KOPT-K1 (cell line): ENCODE measurements at regions not wholly inside any gene's neighbourhood (a gene's known extent, or its start where the extent isn't known, plus 50 kb on each side); places are given as distances from the start of the nearest gene placed in this dataset.
A peak's percentile ranks its signal among the peaks of the same experiment; 100 is the strongest.

ENCODE experiments used
- H3K27ac ChIP-seq: fragments of 200-600 bp; sonication (generic); 2 replicates; pipeline ENCODE4 v1.5.1; 2016; ENCODE audit warnings: antibody characterized with exemption, mild to moderate bottlenecking, low read depth, low read length; ENCODE audit not compliant: poor library complexity, severe bottlenecking
- H3K36me3 ChIP-seq: fragments of 200-600 bp; sonication (generic); 2 replicates; pipeline ENCODE4 v1.5.1; 2017; ENCODE audit warnings: antibody characterized with exemption, mild to moderate bottlenecking, low read length, moderate library complexity; ENCODE audit not compliant: insufficient read depth
- H3K9me3 ChIP-seq: fragments of 200-600 bp; sonication (generic); 2 replicates; pipeline ENCODE4 v1.5.1; 2017; ENCODE audit warnings: antibody characterized with exemption, low read length, mild to moderate bottlenecking; ENCODE audit not compliant: insufficient read depth, poor library complexity, severe bottlenecking

DNA sequence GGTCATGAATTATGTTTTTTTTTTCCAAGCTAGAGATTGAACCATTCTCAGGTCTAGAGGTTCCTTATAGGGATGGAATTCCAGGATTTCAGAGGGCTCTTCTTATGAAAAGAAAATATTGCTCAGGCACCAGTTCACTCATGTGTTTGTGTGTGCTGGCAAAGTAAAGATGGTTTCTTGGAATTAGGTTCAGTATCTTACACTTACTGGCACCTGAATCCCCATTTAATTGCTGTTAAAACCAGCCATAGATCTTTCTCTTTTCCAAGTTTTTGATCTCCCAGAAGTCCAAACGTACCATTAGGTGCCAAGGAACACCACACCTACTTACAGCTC lies 508.4 kb downstream of the CDH26 start:
- H3K9me3 ChIP-seq: peaks cover 4% of the 10 kb centered on the region
- H3K27ac ChIP-seq: no peak overlapping the region
- no peaks in the 10 kb centered on the region for H3K36me3 ChIP-seq

DNA sequence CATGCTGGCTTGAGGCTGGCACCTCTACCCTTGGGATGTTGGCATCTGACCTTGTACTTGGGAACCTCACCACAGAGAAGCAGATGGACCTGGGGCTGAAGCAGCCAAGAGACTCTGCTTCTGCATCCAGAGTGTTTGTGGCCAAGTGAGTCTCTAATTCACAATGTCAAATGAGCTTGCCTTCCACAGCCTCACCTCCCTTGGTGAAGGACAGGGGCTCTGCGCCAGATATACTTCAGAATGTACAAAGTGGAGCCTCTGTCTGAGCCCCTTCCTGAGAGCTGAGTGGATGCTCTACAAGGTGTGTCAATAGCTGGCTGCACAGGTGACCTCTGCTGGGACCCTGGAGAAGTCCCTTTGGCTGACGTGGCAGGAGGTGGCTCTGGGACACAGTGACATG lies 508.9 kb downstream of the CDH26 start:
- no peaks in the 10 kb centered on the region for H3K36me3 ChIP-seq
- peaks cover 4% of the 10 kb centered on the region for H3K9me3 ChIP-seq
- H3K27ac ChIP-seq: no peak overlapping the region

DNA sequence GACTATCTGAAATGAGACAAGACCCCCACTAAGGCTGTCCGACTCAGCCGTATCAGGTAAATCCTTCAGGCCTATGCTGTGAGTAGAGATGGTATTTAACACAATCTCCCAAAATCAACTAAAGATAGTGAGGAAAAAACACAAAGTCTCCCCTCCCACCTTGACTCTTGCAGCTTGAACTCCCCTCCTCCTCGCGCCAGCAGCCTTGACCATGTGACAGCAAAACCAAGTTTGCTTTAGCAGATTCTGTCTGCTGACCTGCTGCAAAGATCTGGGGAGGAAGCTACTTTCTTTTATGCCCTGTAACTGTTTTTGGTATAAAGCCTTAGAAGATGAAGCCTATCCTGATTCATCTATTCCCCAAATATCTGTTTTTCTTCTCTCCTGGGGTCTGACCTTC lies 509.5 kb downstream of the CDH26 start:
- Histone ChIP-seq H3K27ac (peak overlapping the region; percentile 25), H3K36me3 (no peaks in the 10 kb centered on the region), H3K9me3 (peaks cover 4% of the 10 kb centered on the region)

DNA sequence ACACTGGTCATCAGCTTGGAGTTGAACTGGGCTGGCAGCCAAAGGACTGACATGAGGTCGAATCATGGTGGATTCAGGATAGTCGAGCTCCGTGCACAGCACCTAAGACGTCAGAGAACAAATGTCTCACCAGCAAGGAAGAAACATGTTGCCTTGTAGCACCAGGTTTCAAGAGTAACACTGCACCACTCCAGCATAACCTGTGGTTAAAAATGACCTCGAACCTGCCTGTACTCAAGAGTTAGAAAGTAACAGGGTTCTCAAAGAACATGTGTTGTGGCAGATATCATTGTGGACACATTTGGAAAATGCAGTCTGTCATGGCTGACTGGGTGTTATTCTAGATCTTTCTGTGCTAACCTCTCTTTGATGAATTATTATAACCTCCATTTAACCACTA lies 511.6 kb downstream of the CDH26 start:
- Histone ChIP-seq H3K9me3 (peaks cover 4% of the 10 kb centered on the region), H3K27ac (peak overlapping the region; percentile 3), H3K36me3 (no peaks in the 10 kb centered on the region)

DNA sequence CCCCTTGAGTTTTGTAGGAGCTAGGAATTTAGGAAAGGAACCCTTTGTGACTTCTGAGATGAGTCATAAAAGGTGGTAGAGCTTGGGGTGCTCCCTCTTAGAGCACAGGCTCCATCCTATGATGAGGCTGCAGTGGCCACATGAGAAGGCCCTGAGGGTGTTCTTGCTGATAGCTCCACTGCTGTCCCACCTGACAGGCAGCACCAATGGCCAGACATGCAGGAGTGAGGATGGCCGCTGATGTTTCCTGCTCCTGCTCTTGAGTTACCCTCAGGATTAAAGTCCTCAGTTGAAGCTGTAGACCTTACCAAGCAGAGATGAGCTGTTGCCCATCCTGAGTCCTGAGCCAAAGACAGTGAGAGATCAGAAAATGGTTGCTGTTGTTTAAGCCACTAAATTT lies 512.1 kb downstream of the CDH26 start:
- H3K27ac ChIP-seq: no peak overlapping the region

DNA sequence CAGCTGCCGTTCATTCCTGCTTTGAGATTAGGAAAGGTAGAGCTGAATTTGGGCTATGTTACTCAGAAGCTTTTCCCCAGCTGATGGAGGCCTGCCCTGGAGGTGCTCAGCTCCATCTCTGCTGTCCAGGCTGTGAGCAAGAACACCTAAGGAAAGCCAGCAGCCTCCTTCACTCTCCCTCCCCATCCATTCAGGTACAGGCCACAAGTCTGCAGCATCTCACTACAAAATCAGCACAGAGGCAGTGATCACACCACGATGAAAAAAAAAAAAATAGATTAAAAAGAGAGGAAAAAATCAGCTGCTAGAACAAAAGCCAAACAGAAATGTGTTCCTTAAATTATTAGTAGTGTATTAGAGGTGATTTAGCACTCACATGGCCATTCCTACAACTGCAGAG lies 515.0 kb downstream of the CDH26 start:
- Histone ChIP-seq H3K36me3 (no peaks in the 10 kb centered on the region), H3K9me3 (peaks cover 4% of the 10 kb centered on the region), H3K27ac (no peak overlapping the region)

More for the DNA sequence above, 512.1 kb downstream of the CDH26 start:
- H3K36me3 ChIP-seq: no peaks in the 10 kb centered on the region
- peaks cover 4% of the 10 kb centered on the region for H3K9me3 ChIP-seq

DNA sequence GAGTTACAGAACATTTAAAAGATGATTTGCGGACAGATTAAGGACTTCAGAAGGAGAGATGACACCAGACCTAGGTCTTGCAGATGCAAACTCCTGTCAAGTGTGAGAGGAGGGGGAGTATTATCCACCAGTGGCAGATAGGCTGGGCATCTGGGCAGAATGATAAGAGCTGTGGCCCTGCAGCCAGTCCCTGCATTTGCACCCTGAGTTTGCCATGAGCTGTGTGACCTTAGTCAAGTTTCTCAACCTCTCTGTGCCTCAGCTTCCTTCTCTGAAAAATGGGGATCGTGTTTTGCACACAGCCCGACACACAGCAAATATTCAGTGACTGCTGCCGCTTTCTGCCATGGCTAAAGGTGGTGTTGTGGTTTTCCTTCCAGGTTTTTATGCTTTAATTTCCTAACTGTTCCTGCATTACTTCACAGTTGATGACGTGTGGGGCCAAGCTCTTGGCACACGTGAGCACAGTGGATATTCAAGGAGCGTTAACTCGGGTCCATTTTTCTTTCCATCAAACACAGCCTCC lies 516.2 kb downstream of the CDH26 start:
- H3K27ac ChIP-seq: no peak overlapping the region
- H3K9me3 ChIP-seq: peaks cover 4% of the 10 kb centered on the region
- H3K36me3 ChIP-seq: no peaks in the 10 kb centered on the region

DNA sequence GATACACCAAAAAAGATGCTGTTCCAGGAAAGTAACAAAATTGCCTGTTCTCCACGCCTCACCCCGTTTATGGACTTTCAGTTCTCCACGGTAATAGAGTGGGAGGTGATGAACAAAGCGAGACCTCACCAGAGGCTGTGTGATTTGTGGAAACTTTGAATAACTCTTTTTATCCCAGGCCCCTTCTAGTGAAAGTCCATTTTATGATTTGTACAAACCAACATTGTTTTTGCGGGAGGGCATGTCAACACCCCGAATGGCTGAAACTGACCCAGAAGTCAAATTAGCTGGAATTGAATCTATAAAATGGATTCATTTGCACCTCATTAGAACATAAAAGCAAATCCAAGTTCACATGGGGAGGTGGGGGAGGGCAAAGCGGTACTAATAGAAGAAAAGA lies 517.8 kb downstream of the CDH26 start:
- Histone ChIP-seq H3K27ac (no peak overlapping the region), H3K9me3 (no peaks in the 10 kb centered on the region), H3K36me3 (no peaks in the 10 kb centered on the region)

DNA sequence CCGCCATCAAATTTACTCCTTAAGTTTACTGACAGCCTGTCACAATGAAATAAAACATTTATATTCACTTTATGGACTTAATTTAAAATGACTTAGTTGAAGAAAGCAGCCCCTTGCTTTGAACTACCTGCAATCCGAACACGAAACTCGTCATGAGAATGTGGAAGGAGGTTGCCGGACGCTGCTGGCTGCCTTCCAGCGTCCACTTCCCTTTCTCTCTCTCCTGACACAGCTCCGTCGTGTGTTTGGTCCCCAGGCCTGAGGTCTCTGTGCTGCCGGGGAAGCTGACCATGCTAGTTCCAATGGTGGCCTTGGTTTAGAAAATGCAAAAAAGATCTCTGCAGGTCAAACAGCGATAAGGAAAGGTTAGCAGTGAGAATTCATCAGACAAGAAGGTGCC lies 519.7 kb downstream of the CDH26 start:
- Histone ChIP-seq H3K9me3 (no peaks in the 10 kb centered on the region), H3K27ac (no peak overlapping the region), H3K36me3 (no peaks in the 10 kb centered on the region)

DNA sequence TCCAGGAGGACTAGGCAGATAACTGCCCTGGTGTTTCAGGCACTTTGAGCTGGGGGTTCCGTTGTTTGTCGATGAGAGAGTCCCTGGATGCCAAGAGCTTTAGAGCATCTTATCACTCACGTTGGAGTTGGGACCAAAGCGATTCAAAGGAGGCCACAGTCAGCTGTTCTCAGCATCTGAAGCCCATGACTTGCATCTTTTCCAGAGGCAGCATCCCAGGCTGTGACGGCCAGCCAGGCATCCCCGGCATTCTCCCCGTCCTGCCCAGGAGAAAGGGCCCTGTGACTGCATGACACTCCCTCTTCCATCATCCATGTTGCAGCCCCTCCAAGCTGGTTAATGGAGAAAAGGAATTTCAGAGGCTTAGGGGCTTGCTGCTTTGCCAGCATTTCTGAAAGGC lies 520.3 kb downstream of the CDH26 start:
- Histone ChIP-seq H3K27ac (no peak overlapping the region), H3K36me3 (no peaks in the 10 kb centered on the region), H3K9me3 (no peaks in the 10 kb centered on the region)

DNA sequence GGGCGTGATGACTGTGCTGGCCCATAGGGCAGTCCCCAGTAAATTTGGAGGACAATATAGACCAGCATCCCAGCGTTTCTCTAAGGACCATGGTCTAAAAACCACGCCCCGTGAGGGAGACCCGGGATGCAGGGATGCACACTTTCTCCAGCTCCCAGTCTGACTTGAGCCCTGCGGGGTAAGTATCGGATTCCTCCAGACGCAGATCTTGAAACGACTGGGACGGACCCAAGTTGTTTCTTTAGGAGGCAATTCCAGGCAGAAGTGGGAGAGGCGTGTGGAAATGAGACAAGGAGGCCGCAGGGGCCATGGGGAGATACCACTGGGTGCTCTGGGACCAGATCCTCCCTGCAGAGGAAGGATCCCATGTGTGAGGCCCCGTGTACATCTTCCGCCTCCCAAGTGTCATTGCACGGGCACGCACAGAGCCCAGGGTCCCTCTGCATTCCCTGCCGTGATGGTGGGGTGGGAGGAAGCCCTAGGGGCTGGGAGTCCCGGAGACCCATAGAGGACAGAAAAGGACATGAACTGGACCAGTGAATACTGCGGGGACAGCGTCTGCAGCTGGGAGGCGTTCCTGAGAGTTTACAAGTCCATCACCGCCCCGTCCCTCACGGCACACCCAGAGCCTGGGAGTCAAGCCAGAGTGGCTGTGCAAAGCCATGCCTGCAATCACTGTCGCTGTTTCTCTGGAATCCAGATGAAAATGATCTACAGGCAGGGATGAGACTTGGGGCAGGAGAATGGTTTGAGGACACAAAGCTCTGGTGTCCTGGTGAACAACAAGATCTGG lies 522.9 kb downstream of the CDH26 start:
- no peaks in the 10 kb centered on the region for H3K36me3 ChIP-seq
- no peaks in the 10 kb centered on the region for H3K9me3 ChIP-seq
- no peak overlapping the region for H3K27ac ChIP-seq

DNA sequence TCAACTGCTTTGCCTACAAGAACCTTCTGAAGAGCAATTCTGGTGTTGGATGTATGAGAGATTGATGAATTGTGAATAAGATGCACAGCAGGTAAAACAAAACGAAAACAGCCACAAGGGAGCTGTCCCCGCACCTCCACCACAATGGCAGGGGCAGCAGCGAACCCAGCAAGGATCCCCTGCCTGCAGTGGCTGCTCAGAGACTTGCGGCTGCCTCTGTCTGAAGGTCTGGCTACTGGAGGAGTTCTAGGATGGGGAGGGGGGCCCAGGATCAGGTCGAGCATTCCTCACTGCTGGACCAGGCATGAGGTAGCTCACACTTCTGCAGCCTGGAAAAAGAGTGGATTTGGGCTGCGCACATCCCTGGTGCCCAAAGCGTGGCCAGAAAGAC lies 523.5 kb downstream of the CDH26 start:
- no peaks in the 10 kb centered on the region for H3K36me3 ChIP-seq
- H3K27ac ChIP-seq: no peak overlapping the region
- no peaks in the 10 kb centered on the region for H3K9me3 ChIP-seq

DNA sequence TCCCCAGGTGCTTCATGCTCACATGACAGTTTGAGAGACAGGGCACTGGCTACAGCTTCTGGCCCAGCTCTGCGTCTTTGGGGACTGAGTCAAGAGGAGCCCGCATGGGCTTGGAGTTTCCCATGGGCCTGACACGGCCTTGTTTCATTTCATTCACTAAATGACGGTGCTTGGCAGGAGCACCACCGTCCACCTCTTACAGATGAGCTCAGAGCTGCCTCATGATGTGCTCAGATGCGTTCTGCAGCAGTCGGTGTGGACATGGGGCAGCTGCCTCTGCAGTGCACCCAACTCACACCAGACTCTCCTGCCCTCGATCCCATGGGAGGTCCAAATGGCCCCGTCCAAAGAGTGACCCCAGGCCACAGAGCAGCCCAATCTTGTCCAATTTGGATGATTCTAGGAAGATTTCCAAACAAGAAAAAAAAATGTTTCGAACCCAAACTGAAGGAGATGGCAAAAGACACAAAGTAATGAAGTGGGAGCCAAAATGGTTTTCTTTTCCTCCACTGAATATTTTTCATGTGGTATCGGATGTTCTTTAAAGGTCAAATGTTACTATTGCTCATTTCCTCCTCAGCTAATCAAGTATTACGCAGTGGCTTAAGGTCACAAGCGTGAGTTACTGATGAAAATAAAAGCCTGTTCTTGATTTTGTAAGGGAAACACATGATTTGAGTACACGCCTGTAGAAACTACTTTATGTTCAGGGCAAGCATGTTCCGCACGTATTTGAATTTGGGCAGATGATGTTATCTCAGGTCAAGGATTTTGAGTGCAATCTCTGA lies 524.2 kb downstream of the CDH26 start:
- no peaks in the 10 kb centered on the region for H3K36me3 ChIP-seq
- H3K9me3 ChIP-seq: no peaks in the 10 kb centered on the region
- no peak overlapping the region for H3K27ac ChIP-seq

DNA sequence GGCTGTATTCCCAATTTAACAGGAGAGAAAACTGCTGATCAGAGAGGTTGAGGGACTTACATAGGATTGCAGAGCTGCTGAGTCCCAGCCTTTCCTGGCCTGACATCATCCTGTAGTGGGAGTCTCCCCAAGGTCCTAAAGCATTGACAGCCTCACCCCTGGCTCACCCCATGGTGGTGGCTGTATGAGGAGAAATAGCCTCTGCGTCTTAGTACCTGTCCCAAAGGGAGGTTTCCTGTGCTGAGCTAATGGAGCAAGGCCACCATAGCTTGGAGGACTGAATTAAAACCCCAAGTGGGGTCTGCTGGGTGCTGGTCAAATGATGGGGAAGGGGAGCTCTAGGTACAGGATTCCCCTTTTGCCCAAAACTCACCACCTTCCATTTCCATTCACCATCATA lies 525.1 kb downstream of the CDH26 start:
- no peak overlapping the region for H3K27ac ChIP-seq
- no peaks in the 10 kb centered on the region for H3K36me3 ChIP-seq
- H3K9me3 ChIP-seq: no peaks in the 10 kb centered on the region

DNA sequence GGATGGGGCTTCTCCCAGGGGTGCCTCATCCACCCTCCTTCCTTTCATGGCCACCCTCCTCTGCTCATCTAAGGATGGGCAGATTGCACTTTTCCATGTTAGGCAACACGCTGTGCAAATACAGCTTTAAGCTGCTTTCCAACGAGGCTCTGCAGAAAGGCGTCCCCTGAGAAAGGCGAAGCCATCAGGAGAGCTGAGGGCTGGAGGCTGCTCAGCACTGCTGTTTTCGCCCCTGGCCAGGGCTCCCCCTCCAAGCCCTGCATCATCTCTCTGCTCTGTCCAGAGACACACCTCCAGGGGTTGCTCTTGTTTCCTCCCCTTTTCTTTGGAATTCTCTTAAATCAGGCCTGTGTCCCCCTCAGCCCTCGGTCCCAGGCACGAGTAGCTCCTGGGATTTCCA lies 526.1 kb downstream of the CDH26 start:
- Histone ChIP-seq H3K9me3 (no peaks in the 10 kb centered on the region), H3K36me3 (no peaks in the 10 kb centered on the region), H3K27ac (no peak overlapping the region)
